Peyer's patch (tissue), 4 donors: ENCODE measurements at regions not wholly inside any gene's neighbourhood (a gene's known extent, or its start where the extent isn't known, plus 50 kb on each side); places are given as distances from the start of the nearest gene placed in this dataset.

Source experiments
- DNase-seq, 3 donors: peaks; one replicate each; pipeline ENCODE4 v3.0.0-alpha.2; 2017 to 2019
- H3K27ac ChIP-seq, 4 donors: fragments of 200-600 bp; sonication (generic); one replicate each; pipeline ENCODE4 v1.5.1; 2016 to 2019
- H3K27me3 ChIP-seq, 2 donors: fragments of 200-600 bp; sonication (generic); one replicate each; pipeline ENCODE4 v1.5.1; 2019
- H3K36me3 ChIP-seq, 3 donors: fragments of 200-600 bp; sonication (generic); one replicate each; pipeline ENCODE4 v1.5.1; 2016 to 2019
- H3K4me1 ChIP-seq, 4 donors: fragments of 200-600 bp; sonication (generic); one replicate each; pipeline ENCODE4 v1.5.1; 2016 to 2019
- H3K4me3 ChIP-seq, 4 donors: fragments of 200-600 bp; sonication (generic); 1 replicate in 3 of 4; 2 replicates in 1 of 4; pipeline ENCODE4 v1.5.1; 2016 to 2019; ENCODE audit warnings: mild to moderate bottlenecking in 1 of 4
- H3K9me3 ChIP-seq, 4 donors: fragments of 200-600 bp; sonication (generic); one replicate each; pipeline ENCODE4 v1.5.1; 2016 to 2019; ENCODE audit warnings: mild to moderate bottlenecking in 1 of 4
- POLR2A ChIP-seq, 2 donors: fragments of 450-650 bp; IDR thresholded peaks; one replicate each; pipeline ENCODE4 v1.5.1; 2017; ENCODE audit warnings: antibody characterized with exemption in 2 of 2, mild to moderate bottlenecking in 2 of 2, moderate library complexity in 2 of 2
- TF ChIP-seq, protein P1 (sequence below), 6 experiments: fragments of 450-650 bp in 4 of 6; fragments of 200-600 bp in 2 of 6; sonication (generic) in 1 of 6; IDR thresholded peaks; one replicate each; pipeline ENCODE4 v1.5.1; 2017 to 2019; ENCODE audit warnings: antibody characterized with exemption in 6 of 6, mild to moderate bottlenecking in 3 of 6, moderate library complexity in 1 of 6

DNA sequence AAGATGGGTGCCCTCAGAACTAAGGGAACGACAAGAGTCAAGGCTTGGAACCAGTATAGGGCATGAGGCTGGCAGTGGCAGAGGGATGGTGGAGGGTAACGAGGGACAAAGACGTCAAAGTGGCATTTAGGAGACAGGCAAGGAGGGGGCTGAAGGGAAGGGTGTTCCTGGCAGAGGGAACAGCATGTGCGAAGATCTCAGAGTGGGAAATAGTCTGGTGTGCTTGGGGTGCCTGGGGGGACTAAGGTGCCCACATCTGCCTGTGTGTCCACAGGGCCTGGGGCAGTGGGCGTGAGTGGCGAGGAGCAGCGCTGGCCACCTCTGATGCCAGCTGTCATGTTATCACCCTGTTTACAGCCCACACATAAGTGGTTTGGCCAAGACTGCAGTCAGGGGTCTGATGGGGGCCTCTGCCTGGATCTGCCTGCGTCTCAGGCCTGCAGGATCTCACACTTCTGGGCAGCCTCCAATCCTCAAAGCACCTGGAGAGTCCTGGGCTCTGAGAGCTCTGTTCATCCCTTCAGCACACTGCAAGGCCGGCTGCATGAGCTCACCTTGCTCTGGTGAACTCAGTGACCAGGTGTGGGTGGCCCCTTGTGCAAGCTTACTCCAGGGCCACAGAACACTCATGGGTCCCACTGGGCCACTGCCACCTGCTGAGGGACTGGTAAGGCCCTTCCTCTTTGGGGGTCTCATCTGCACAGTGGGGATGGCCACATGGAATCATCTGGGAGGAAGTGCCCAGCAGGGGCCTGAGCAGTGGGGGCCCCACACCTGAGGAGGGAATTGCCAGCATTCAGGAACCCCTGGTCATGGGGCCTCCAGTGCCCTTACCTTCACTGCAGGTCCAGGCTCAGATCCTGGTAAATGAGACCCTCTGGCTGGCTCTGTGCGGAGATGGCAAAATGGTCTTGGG, 89.7 kb upstream of the SHISAL1 start:
- DNase-seq = peak in 2 of 3 donors; percentile 27 to 39

DNA sequence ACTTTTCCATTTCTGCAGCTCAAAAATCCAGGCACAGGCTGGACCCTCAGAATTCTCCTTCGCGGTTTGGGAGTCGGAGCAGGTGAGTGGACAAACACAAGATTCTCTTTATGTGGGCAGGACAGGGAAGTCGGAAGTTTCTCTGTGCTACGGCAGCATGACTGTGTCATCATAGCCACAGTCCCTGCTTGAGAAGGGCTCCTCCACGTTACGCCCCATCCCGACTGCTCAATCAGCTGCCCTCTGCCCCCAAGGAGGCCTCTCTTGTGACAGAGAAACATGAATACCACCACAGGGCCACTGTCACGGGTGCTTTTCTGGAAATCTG, 89.0 kb upstream of the SHISAL1 start:
- no peaks in the 10 kb centered on the region for H3K4me1 ChIP-seq
- H3K27ac ChIP-seq = no peak overlapping the region
- DNase-seq = peak in 1 of 3 donors; percentile 9
- no peaks in the 10 kb centered on the region for H3K36me3 ChIP-seq
- TF ChIP-seq, protein P1, sequence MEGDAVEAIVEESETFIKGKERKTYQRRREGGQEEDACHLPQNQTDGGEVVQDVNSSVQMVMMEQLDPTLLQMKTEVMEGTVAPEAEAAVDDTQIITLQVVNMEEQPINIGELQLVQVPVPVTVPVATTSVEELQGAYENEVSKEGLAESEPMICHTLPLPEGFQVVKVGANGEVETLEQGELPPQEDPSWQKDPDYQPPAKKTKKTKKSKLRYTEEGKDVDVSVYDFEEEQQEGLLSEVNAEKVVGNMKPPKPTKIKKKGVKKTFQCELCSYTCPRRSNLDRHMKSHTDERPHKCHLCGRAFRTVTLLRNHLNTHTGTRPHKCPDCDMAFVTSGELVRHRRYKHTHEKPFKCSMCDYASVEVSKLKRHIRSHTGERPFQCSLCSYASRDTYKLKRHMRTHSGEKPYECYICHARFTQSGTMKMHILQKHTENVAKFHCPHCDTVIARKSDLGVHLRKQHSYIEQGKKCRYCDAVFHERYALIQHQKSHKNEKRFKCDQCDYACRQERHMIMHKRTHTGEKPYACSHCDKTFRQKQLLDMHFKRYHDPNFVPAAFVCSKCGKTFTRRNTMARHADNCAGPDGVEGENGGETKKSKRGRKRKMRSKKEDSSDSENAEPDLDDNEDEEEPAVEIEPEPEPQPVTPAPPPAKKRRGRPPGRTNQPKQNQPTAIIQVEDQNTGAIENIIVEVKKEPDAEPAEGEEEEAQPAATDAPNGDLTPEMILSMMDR (IDR thresholded peaks at IDR 0.05) = no peak
- no peak for TF ChIP-seq POLR2A (IDR thresholded peaks at IDR 0.05)
- H3K9me3 ChIP-seq = no peaks in the 10 kb centered on the region
- no peaks in the 10 kb centered on the region for H3K27me3 ChIP-seq
- no peak overlapping the region for H3K4me3 ChIP-seq

More for the DNA sequence above, 89.7 kb upstream of the SHISAL1 start:
- H3K27ac ChIP-seq = no peak overlapping the region
- H3K36me3 ChIP-seq = no peaks in the 10 kb centered on the region
- no peak overlapping the region for H3K4me3 ChIP-seq
- no peaks in the 10 kb centered on the region for H3K4me1 ChIP-seq
- H3K27me3 ChIP-seq = no peaks in the 10 kb centered on the region
- H3K9me3 ChIP-seq = no peaks in the 10 kb centered on the region
- TF ChIP-seq POLR2A (IDR thresholded peaks at IDR 0.05) = no peak
- TF ChIP-seq, protein P1 (IDR thresholded peaks at IDR 0.05) = no peak

DNA sequence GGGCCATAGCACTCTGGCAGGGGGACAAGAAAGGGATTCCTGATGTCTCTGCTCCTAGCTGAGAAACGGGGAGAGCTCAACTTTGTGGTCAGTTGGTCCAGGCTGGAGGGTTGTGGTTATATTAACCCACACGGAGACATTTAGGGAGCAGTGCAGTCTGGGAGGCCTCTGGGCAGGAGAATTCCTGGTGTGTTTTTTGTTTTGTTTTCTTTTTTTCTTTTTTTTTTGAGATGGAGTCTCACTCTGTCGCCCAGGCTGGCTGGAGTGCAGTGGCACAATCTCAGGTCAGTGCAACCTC, 88.0 kb upstream of the SHISAL1 start:
- no peaks in the 10 kb centered on the region for H3K36me3 ChIP-seq
- TF ChIP-seq, protein P1 (IDR thresholded peaks at IDR 0.05) = no peak
- no peak for TF ChIP-seq POLR2A (IDR thresholded peaks at IDR 0.05)
- no peak for DNase-seq

DNA sequence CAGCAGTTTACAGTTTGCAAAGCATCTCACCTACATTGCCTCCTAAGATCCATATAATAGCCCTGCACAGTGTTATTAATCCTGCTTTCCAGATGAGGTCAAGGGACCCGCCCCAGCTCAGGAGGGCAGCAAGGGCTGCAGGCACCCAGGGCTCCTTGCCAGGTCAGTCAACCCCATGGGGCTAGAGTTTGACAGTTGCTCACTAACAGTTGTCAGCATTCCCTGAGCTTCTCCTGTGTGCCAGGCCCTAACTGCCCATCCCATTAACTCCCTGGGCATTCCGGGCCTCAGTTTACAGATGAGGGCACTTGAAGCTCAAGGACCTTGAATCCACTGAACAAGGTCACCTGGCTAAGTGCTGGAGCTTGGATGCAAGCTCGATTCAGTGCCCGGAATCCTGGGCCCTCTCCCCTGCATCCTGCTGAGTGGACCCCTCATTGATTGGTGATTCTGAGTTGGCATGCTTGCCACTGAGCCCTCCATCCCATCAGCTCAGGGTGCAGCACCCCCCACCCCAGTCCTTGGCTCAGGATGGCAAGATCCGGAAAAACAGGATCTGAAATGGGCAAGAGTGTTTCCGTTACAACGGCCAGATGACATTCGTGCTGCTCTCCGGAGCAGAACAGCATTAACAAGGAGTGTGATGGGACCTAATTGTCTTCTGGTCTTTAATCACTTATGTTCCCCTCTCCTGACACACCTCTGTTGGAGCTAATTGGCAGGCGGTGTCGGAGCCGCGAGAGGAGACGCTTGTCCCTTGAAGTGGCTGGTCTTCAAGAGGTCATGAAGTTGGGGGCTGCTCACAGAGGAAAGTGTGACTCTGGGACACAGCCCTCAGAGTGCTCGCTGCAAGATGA, 87.4 kb upstream of the SHISAL1 start:
- no peaks in the 10 kb centered on the region for H3K27me3 ChIP-seq
- TF ChIP-seq, protein P1 (IDR thresholded peaks at IDR 0.05) = no peak
- TF ChIP-seq POLR2A (IDR thresholded peaks at IDR 0.05) = no peak
- no peak overlapping the region for H3K4me3 ChIP-seq
- no peaks in the 10 kb centered on the region for H3K36me3 ChIP-seq
- H3K4me1 ChIP-seq = no peaks in the 10 kb centered on the region
- H3K27ac ChIP-seq = no peak overlapping the region
- no peaks in the 10 kb centered on the region for H3K9me3 ChIP-seq
- DNase-seq = peak; percentile 9 to 29 (median 23)

More for the DNA sequence above, 88.0 kb upstream of the SHISAL1 start:
- H3K27ac ChIP-seq = no peak overlapping the region
- no peak overlapping the region for H3K4me3 ChIP-seq
- no peaks in the 10 kb centered on the region for H3K27me3 ChIP-seq
- H3K9me3 ChIP-seq = no peaks in the 10 kb centered on the region
- H3K4me1 ChIP-seq = no peaks in the 10 kb centered on the region

DNA sequence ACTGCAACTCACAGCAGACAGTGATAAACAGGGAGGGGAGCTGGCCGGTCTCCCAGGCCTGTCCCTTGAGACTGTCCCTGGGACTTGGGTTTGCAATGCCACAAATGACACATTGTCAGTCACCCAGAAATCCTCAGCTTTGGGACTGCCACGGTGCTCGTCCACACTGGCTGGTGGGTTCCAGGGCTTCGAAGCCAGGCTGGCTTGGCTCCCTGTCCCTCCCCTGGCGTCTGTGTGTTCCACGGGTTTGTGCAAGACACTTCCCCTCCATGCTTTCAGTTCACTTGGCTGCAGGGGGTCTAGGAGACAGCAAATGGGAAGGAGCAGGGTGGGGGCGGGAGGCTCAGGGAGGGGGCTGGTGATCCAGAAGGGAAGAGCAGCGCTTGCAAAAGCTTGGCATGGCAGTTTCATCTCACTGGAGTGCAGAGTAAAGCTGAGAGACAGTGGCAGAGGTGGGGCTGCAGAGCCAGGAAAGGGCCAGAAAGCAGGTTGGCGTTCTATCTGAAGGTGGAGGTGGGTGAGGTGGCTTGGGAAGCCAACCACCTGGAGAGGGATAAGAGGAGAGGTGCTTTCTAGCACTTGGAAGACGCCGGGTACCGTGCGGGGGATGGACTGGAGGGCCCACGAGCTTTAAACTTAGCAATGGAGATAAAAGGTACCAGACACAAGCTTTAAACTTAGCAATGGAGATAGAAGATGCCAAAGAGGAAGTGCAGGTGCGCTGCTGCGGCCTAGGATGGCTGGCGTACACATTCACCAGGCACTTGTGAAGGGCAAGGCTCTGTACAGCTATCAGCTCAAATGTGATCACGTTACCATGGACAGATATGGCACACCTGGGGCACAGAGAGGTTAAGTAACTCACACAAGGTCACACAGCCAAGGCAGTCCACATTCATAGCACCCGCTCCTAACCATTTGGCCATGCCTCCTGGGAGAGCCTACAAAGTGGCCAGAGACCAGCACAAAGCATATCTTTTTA, 86.4 kb upstream of the SHISAL1 start:
- Histone ChIP-seq H3K27me3 (no peaks in the 10 kb centered on the region), H3K4me3 (no peak overlapping the region), H3K36me3 (no peaks in the 10 kb centered on the region), H3K4me1 (no peaks in the 10 kb centered on the region), H3K27ac (no peak overlapping the region), H3K9me3 (no peaks in the 10 kb centered on the region)
- peak; percentile 12 to 26 (median 13) for DNase-seq
- TF ChIP-seq POLR2A (IDR thresholded peaks at IDR 0.05) = no peak
- TF ChIP-seq, protein P1 (IDR thresholded peaks at IDR 0.05) = no peak
